ENCODE measurements at regions not wholly inside any gene's neighbourhood (a gene's known extent, or its start where the extent isn't known, plus 50 kb on each side); places are given as distances from the start of the nearest gene placed in this dataset.

GRCh38 chr3:514192-514591, 317.6 kb downstream of the CHL1 start:
- no peak for TF ChIP-seq CTCF (IDR thresholded peaks at IDR 0.05)
- no peak for TF ChIP-seq POLR2AphosphoS5 (IDR thresholded peaks at IDR 0.05)
- TF ChIP-seq EP300 (IDR thresholded peaks at IDR 0.05; ENCODE audit: low read depth): no peak
